SK-N-SH (cell line): ENCODE measurements at regions not wholly inside any gene's neighbourhood (a gene's known extent, or its start where the extent isn't known, plus 50 kb on each side); places are given as distances from the start of the nearest gene placed in this dataset.

Source experiments
- CTCF ChIP-seq: fragments of 200-600 bp; sonication (generic); IDR thresholded peaks from 2 replicates; pipeline ENCODE4 v1.6.1; 2017; ENCODE audit warnings: antibody characterized with exemption, mild to moderate bottlenecking, moderate library complexity
- EP300 ChIP-seq, 2 experiments: IDR thresholded peaks; 2 replicates each; pipeline versions ENCODE4 v1.4.0 to v1.6.1; 2012; ENCODE audit warnings: borderline replicate concordance in 1 of 2, low read depth in 1 of 2, low read length in 1 of 2
- EZH2phosphoT487 ChIP-seq: fragments of 200-600 bp; sonication (generic); IDR thresholded peaks from 2 replicates; pipeline ENCODE4 v1.6.1; 2017; ENCODE audit warnings: low read depth, mixed run types, mild to moderate bottlenecking, antibody characterized with exemption, moderate library complexity, borderline replicate concordance
- FOXJ3 ChIP-seq: sonication (generic); formaldehyde crosslinking; IDR thresholded peaks from 2 replicates; pipeline ENCODE4 v1.5.1; 2020; ENCODE audit warnings: mild to moderate bottlenecking, missing genetic modification reagents
- FOXM1 ChIP-seq: IDR thresholded peaks from 2 replicates; pipeline ENCODE4 v1.4.0; 2012; ENCODE audit warnings: low read depth, mild to moderate bottlenecking
- GABPA ChIP-seq: IDR thresholded peaks from 2 replicates; pipeline ENCODE4 v1.4.0; 2012; ENCODE audit warnings: low read depth, mild to moderate bottlenecking
- JUND ChIP-seq: IDR thresholded peaks from 2 replicates; pipeline ENCODE4 v1.4.0; 2012
- PBX3 ChIP-seq: IDR thresholded peaks from 2 replicates; pipeline ENCODE4; 2012
- POLR2AphosphoS5 ChIP-seq: IDR thresholded peaks from 2 replicates; pipeline ENCODE4 v1.6.1; 2012; ENCODE audit warnings: low read depth, low read length
- RAD21 ChIP-seq: IDR thresholded peaks from 2 replicates; pipeline ENCODE4 v1.6.1; 2012; ENCODE audit warnings: mild to moderate bottlenecking, low read length
- RCOR1 ChIP-seq: fragments of 150-350 bp; IDR thresholded peaks from 2 replicates; pipeline ENCODE4 v1.6.1; 2017; ENCODE audit warnings: antibody characterized with exemption, low read length
- SMC3 ChIP-seq: IDR thresholded peaks from 2 replicates; pipeline ENCODE4 v1.6.1; 2012; ENCODE audit warnings: low read depth, low read length, improper control_type of control experiment
- TAF1 ChIP-seq: IDR thresholded peaks from 2 replicates; pipeline ENCODE4 v1.6.1; 2012; ENCODE audit warnings: low read depth, mild to moderate bottlenecking, low read length, moderate library complexity, borderline replicate concordance
- YY1 ChIP-seq: IDR thresholded peaks from 2 replicates; pipeline ENCODE4 v1.4.0; 2012; ENCODE audit warnings: low read depth, mild to moderate bottlenecking

GRCh38 chr6:159422041-159422984 is 253.1 kb downstream of the FNDC1 start:
- no peak for TF ChIP-seq CTCF
- no peak for TF ChIP-seq PBX3
- TF ChIP-seq POLR2AphosphoS5 = no peak
- TF ChIP-seq GABPA = no peak
- no peak for TF ChIP-seq EZH2phosphoT487
- no peak for TF ChIP-seq RAD21
- no peak for TF ChIP-seq EP300 (IDR thresholded peaks at IDR 0.05; ENCODE audit: borderline replicate concordance in 1 of 2, low read depth in 1 of 2, low read length in 1 of 2)
- no peak for TF ChIP-seq FOXM1
- TF ChIP-seq YY1 = no peak
- no peak for TF ChIP-seq SMC3
- no peak for TF ChIP-seq RCOR1
- no peak for TF ChIP-seq JUND
- no peak for TF ChIP-seq FOXJ3 (CRISPR knock-in tag)
- no peak for TF ChIP-seq TAF1
